Natural killer cell treated with Interleukin-12 subunit alpha and Interleukin-12 subunit beta and Interleukin-15 and Interleukin-18, amount 100 ng/mL, for 72 hours (primary cell): ENCODE measurements at regions not wholly inside any gene's neighbourhood (a gene's known extent, or its start where the extent isn't known, plus 50 kb on each side); places are given as distances from the start of the nearest gene placed in this dataset.

Source experiments
- ATAC-seq, 2 donors: fragments of 150-1000 bp; cut with Tn5 transposase in 1 of 2; sonication (Bioruptor Pico), chemical (Tn5 transposase) in 1 of 2; 2 replicates each; pipeline ENCODE4 v1.10.0; 2021
- DNase-seq: peaks from one replicate; pipeline ENCODE4 v3.0.0; 2022; ENCODE audit warnings: low spot score
- H3K27ac Mint-ChIP-seq, 2 donors: 1 replicate in 1 of 2; 2 replicates in 1 of 2; pipeline ENCODE4 v1.8.0; 2022; ENCODE audit warnings: mixed read lengths in 2 of 2, mild to moderate bottlenecking in 1 of 2, moderate library complexity in 1 of 2
- H3K27me3 Mint-ChIP-seq, 2 donors: 1 replicate in 1 of 2; 2 replicates in 1 of 2; pipeline ENCODE4 v1.8.0; 2022; ENCODE audit warnings: mixed read lengths in 2 of 2
- H3K36me3 Mint-ChIP-seq: one replicate; pipeline ENCODE4 v1.8.0; 2022; ENCODE audit warnings: mixed read lengths
- H3K4me1 Mint-ChIP-seq, 2 donors: 1 replicate in 1 of 2; 2 replicates in 1 of 2; pipeline ENCODE4 v1.8.0; 2022; ENCODE audit warnings: low read depth in 2 of 2, mixed read lengths in 2 of 2, mild to moderate bottlenecking in 1 of 2
- H3K4me3 Mint-ChIP-seq: one replicate; pipeline ENCODE4 v1.8.0; 2022; ENCODE audit warnings: mixed read lengths
- H3K9me3 Mint-ChIP-seq: 2 replicates; pipeline ENCODE4 v1.8.0; 2022; ENCODE audit warnings: mixed read lengths

DNA sequence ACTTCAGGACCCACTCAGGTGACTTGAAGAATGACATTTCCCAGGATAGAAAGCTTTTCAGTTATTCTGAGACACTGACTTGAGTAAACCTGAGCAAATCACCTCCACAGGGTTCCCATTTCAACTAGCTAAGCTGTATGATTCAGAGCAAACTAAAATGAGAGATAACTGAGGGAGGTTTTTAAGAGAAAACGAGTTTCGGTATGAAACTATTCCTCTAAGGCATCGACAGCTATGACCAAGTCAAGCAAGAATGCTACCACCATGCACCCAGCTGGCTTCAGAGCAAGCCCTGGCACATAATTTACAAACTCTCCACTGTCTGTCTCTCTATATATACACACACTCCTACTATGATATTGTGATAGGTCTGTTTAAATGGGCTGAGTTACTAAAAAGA is 75.4 kb downstream of the PERP start:
- H3K27ac Mint-ChIP-seq = no peak overlapping the region
- peaks cover 0 to 2% of the 10 kb centered on the region in 2 donors for H3K4me1 Mint-ChIP-seq
- no peaks in the 10 kb centered on the region for H3K9me3 Mint-ChIP-seq
- H3K4me3 Mint-ChIP-seq = no peak overlapping the region
- no peaks in the 10 kb centered on the region for H3K36me3 Mint-ChIP-seq
- no peak for DNase-seq
- ATAC-seq = peak in 1 of 2 donors; percentile 63
- H3K27me3 Mint-ChIP-seq = peaks cover 13 to 23% of the 10 kb centered on the region in 2 donors

DNA sequence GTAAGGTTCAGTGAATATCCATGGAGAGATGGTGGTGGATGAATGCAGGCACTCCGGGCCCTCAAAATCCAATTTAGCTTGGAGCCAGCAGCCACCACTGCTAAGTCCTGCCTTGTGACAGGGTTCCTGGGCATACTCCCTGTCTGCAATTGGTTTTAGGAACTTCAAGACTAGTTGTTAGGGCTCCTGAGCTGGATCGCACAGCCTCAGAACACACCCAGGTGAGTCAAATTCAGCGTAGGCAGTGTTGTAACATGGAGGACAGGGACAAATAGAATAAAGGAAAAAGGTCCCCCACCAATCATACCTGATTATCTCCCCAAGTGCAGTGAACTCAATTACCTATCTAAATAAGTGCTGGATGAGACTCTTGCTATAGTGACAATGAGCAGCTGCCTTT is 74.6 kb downstream of the PERP start:
- Mint-ChIP-seq H3K4me1 (peaks cover 0 to 2% of the 10 kb centered on the region in 2 donors), H3K9me3 (no peaks in the 10 kb centered on the region), H3K27me3 (peaks cover 13 to 23% of the 10 kb centered on the region in 2 donors), H3K4me3 (no peak overlapping the region), H3K36me3 (no peaks in the 10 kb centered on the region), H3K27ac (no peak overlapping the region)
- no peak for ATAC-seq
- no peak for DNase-seq

- Mint-ChIP-seq H3K4me3 (no peak overlapping the region), H3K27ac (no peak overlapping the region), H3K27me3 (peaks cover 3 to 17% of the 10 kb centered on the region in 2 donors), H3K9me3 (no peaks in the 10 kb centered on the region), H3K4me1 (peaks cover 0 to 2% of the 10 kb centered on the region in 2 donors), H3K36me3 (no peaks in the 10 kb centered on the region)
- DNase-seq (no peak), ATAC-seq (no peak)
Measured at GRCh38 chr6:138034229-138034628, 73.0 kb downstream of the PERP start.

GRCh38 chr6:138035070-138035469 is 72.1 kb downstream of the PERP start:
- peaks cover 0 to 15% of the 10 kb centered on the region in 2 donors for H3K27me3 Mint-ChIP-seq
- no peak overlapping the region for H3K27ac Mint-ChIP-seq
- H3K4me1 Mint-ChIP-seq = peaks cover 0 to 2% of the 10 kb centered on the region in 2 donors
- H3K4me3 Mint-ChIP-seq = no peak overlapping the region
- no peaks in the 10 kb centered on the region for H3K36me3 Mint-ChIP-seq
- DNase-seq (no peak), ATAC-seq (no peak)
- no peaks in the 10 kb centered on the region for H3K9me3 Mint-ChIP-seq

DNA sequence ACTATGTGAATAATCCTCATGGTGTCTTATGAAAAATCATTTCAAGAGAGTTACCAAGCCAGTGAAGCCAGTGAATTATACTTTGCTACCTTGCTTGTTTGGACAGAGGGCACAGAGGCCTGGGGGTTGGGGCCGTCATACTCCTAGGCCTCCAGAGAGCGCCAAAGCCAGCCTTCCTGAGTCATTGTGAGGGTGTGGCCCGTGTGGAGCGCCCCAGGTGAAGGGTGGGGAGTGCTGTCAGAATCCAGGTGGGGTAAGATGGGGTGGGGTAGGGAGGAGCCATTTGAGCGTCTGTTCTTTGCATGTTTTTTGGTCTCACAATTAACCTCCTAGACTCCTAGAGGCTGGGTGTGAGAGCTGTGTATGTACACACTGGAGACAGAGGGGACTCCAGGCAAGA is 71.1 kb downstream of the PERP start:
- ATAC-seq = no peak
- no peak for DNase-seq
- H3K4me3 Mint-ChIP-seq = no peak overlapping the region
- H3K27ac Mint-ChIP-seq = no peak overlapping the region
- peaks cover 0 to 2% of the 10 kb centered on the region in 2 donors for H3K4me1 Mint-ChIP-seq
- H3K27me3 Mint-ChIP-seq = peaks cover 0 to 16% of the 10 kb centered on the region in 2 donors
- no peaks in the 10 kb centered on the region for H3K36me3 Mint-ChIP-seq
- no peaks in the 10 kb centered on the region for H3K9me3 Mint-ChIP-seq

DNA sequence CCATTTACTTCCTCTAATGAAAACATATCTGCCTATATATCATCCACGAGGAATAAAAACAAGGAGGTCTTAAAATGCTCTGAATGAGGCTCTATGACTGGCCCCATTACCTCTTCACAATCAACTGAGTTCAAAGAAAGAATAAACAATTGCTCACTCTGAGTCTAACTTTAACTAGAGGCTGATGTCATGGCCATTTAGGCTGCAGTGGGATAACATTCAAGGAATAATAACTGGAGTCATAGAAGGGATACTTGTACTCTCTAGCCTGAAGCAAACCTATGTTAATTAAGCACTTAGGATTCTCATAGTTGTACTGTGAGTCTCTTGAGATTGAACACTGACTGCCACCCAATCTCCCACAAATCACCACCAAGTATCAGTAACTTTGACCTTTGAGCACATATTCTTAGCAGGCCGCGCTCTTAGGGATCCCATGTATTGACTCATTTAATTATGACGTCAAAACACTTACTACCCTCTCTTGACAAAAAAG is 70.2 kb downstream of the PERP start:
- no peaks in the 10 kb centered on the region for H3K9me3 Mint-ChIP-seq
- peaks cover 0 to under 1% of the 10 kb centered on the region in 2 donors for H3K4me1 Mint-ChIP-seq
- ATAC-seq = no peak
- H3K36me3 Mint-ChIP-seq = no peaks in the 10 kb centered on the region
- H3K27me3 Mint-ChIP-seq = peaks cover 0 to 11% of the 10 kb centered on the region in 2 donors
- H3K27ac Mint-ChIP-seq = no peak overlapping the region
- no peak for DNase-seq
- H3K4me3 Mint-ChIP-seq = no peak overlapping the region

DNA sequence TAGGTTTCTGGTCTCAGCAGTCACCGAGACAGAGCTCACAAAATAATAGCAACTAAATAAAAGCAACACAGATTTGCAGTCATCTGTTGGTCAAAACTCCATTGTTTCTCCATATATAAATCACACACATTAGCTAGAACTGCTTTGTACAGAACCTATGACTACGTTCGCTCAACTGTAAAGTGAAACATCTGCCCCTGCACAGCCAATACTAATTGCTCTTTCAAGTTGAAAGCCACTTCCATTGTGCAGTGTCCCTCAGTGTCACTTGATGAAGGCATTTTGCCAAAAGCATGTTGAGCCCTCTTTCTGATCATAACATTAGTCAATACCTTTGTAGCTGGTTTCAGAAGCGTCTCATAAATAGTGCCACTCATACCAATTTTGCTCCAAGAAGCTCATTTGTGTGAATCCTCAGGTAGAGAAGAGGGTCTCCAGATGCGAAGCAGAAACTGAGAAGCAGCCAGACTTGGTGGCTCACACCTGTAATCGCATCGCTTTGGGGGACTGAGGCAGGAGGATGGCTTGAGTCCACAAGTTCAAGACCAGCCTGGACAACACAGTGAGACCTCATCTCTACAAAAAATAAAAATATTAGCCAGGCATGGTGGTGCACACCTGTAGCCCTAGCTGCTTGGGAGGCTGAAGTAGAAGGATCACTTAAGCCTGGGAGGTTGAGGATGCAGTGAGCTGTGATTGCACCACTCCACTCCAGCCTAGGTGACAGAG is 68.9 kb downstream of the PERP start:
- no peaks in the 10 kb centered on the region for H3K9me3 Mint-ChIP-seq
- ATAC-seq (no peak), DNase-seq (no peak)
- H3K4me3 Mint-ChIP-seq = no peak overlapping the region
- H3K27me3 Mint-ChIP-seq = peaks cover 0 to 13% of the 10 kb centered on the region in 2 donors
- H3K4me1 Mint-ChIP-seq = no peaks in the 10 kb centered on the region
- no peak overlapping the region for H3K27ac Mint-ChIP-seq
- no peaks in the 10 kb centered on the region for H3K36me3 Mint-ChIP-seq
